ENCODE measurements at regions not wholly inside any gene's neighbourhood (a gene's known extent, or its start where the extent isn't known, plus 50 kb on each side); places are given as distances from the start of the nearest gene placed in this dataset.

GRCh38 chr14:44657696-44658388, 150.8 kb upstream of the FSCB start:
- peak; percentile 5 for DNase-seq (ENCODE audit: low read depth)
- TF ChIP-seq CTCF (IDR thresholded peaks at IDR 0.05; ENCODE audit: control insufficient read depth, insufficient read depth, low read depth, low read length, missing control alignments) = peak; percentile 43
- no peak overlapping the region for H3K4me3 ChIP-seq (ENCODE audit: control insufficient read depth, low read depth, low read length)

- no peak for TF ChIP-seq CTCF (IDR thresholded peaks at IDR 0.05; ENCODE audit: control insufficient read depth, insufficient read depth, low read depth, low read length, missing control alignments)
- DNase-seq (ENCODE audit: low read depth) = no peak
- H3K4me3 ChIP-seq (ENCODE audit: control insufficient read depth, low read depth, low read length) = no peak overlapping the region
Observed at GRCh38 chr14:44657203-44657602, 150.1 kb upstream of the FSCB start.

- H3K4me3 ChIP-seq (ENCODE audit: control insufficient read depth, low read depth, low read length) = no peak overlapping the region
- no peak for TF ChIP-seq CTCF (IDR thresholded peaks at IDR 0.05; ENCODE audit: control insufficient read depth, insufficient read depth, low read depth, low read length, missing control alignments)
- no peak for DNase-seq (ENCODE audit: low read depth)
Observed at GRCh38 chr14:44654591-44654990, 147.5 kb upstream of the FSCB start.

GRCh38 chr14:44653641-44654040, 146.6 kb upstream of the FSCB start:
- no peak overlapping the region for H3K4me3 ChIP-seq (ENCODE audit: control insufficient read depth, low read depth, low read length)
- TF ChIP-seq CTCF (IDR thresholded peaks at IDR 0.05; ENCODE audit: control insufficient read depth, insufficient read depth, low read depth, low read length, missing control alignments) = no peak
- DNase-seq (ENCODE audit: low read depth) = no peak

GRCh38 chr14:44652640-44653039, 145.6 kb upstream of the FSCB start:
- no peak overlapping the region for H3K4me3 ChIP-seq (ENCODE audit: control insufficient read depth, low read depth, low read length)
- no peak for TF ChIP-seq CTCF (IDR thresholded peaks at IDR 0.05; ENCODE audit: control insufficient read depth, insufficient read depth, low read depth, low read length, missing control alignments)
- no peak for DNase-seq (ENCODE audit: low read depth)

GRCh38 chr14:44649061-44649460, 142.0 kb upstream of the FSCB start:
- H3K4me3 ChIP-seq (ENCODE audit: control insufficient read depth, low read depth, low read length) = no peak overlapping the region
- DNase-seq (ENCODE audit: low read depth) = no peak
- TF ChIP-seq CTCF (IDR thresholded peaks at IDR 0.05; ENCODE audit: control insufficient read depth, insufficient read depth, low read depth, low read length, missing control alignments) = no peak

Measured in AG09309 (cell line).